Stomach smooth muscle (tissue), 2 donors: ENCODE measurements at regions not wholly inside any gene's neighbourhood (a gene's known extent, or its start where the extent isn't known, plus 50 kb on each side); places are given as distances from the start of the nearest gene placed in this dataset.

Experiments used
- H3K27ac ChIP-seq: one replicate; pipeline ENCODE4 v1.7.0; 2013; ENCODE audit warnings: mild to moderate bottlenecking, low read length, inconsistent platforms
- H3K27me3 ChIP-seq, 2 donors: one replicate each; pipeline ENCODE4 v1.7.0; 2013; ENCODE audit warnings: low read length in 2 of 2; ENCODE audit not compliant: insufficient read depth in 2 of 2, control insufficient read depth in 1 of 2
- H3K36me3 ChIP-seq, 2 donors: one replicate each; pipeline ENCODE4 v1.7.0; 2013; ENCODE audit warnings: low read length in 2 of 2; ENCODE audit not compliant: control insufficient read depth in 2 of 2, insufficient read depth in 2 of 2
- H3K4me1 ChIP-seq: one replicate; pipeline ENCODE4 v1.7.0; 2013; ENCODE audit warnings: low read length; ENCODE audit not compliant: control insufficient read depth, insufficient read depth
- H3K4me3 ChIP-seq, 2 donors: one replicate each; pipeline ENCODE4 v1.7.0; 2013; ENCODE audit warnings: low read length in 2 of 2
- H3K9ac ChIP-seq, 2 donors: one replicate each; pipeline ENCODE4 v1.7.0; 2013; ENCODE audit warnings: low read length in 2 of 2, mild to moderate bottlenecking in 1 of 2
- H3K9me3 ChIP-seq, 2 donors: one replicate each; pipeline ENCODE4 v1.7.0; 2013; ENCODE audit warnings: low read length in 2 of 2; ENCODE audit not compliant: control insufficient read depth in 2 of 2
- donor health status: healthy.
- donor health status: Pancreatic carcinoma.

- Histone ChIP-seq H3K4me1 (no peaks in the 10 kb centered on the region), H3K9me3 (no peaks in the 10 kb centered on the region)
Measured at GRCh38 chr15:24621630-24622215, 53.9 kb upstream of the NPAP1 start.

More at GRCh38 chr15:24621630-24622215, 53.9 kb upstream of the NPAP1 start:
- Histone ChIP-seq H3K36me3 (no peaks in the 10 kb centered on the region), H3K4me3 (no peak overlapping the region), H3K9ac (no peak overlapping the region), H3K27me3 (no peaks in the 10 kb centered on the region), H3K27ac (no peak overlapping the region)
